ENCODE measurements at regions not wholly inside any gene's neighbourhood (a gene's known extent, or its start where the extent isn't known, plus 50 kb on each side); places are given as distances from the start of the nearest gene placed in this dataset.

DNA sequence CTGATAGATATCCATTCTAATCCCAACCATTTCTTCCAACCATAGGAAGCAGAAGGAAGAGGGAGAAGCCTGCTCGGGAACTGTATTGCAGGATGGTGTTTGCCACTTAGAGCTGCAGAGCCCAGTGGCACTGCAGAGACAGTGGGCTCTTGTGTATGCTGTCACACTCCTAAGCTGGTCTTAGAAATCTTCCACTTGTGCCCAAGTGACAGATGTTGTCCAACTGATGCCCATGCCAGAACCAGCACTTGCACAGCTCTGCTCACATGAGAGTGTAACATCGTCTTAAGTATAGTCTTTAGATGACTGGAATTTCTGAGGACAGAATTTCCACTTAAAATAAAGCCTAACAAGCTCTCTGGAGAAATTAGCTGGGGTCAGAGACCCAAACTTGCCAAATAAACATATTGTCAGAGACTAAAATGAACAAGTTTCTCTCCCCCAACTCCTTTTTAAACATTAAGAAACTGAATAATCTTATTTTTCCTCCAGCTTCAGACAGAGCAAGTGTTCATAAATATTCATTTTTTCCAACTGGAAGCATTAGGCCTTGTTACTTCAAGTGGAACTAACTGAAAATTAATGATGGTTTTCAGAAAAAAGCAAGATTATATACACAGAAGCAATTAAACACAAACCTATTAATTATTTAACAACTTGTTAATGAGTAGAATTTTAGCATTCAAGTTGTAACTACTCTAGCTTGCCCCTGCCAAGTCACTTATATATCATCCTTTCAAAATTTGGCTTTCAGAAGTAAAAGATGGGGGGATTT is 577.3 kb downstream of the AJAP1 start:
- no peak for DNase-seq (ENCODE audit: low spot score)

DNA sequence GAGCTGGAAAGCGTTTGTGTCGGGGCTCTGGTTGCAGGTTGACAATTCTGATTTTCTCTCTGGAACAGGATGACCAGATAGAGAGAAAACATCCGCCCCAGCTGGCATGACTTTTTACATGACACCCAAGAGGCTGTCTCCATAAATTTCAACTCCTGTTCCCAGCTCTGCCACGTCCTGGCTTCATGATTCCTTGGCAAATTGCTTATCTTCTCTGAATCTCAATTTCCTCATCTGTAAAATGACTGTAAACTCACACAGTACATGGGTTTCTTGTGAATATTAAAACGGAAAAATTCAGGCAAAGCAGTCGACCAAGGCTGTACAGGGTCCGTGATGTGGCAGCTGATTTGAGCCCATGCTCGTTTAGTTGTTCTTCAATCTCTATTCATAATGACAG is 572.7 kb downstream of the AJAP1 start:
- DNase-seq (ENCODE audit: low spot score): no peak

DNA sequence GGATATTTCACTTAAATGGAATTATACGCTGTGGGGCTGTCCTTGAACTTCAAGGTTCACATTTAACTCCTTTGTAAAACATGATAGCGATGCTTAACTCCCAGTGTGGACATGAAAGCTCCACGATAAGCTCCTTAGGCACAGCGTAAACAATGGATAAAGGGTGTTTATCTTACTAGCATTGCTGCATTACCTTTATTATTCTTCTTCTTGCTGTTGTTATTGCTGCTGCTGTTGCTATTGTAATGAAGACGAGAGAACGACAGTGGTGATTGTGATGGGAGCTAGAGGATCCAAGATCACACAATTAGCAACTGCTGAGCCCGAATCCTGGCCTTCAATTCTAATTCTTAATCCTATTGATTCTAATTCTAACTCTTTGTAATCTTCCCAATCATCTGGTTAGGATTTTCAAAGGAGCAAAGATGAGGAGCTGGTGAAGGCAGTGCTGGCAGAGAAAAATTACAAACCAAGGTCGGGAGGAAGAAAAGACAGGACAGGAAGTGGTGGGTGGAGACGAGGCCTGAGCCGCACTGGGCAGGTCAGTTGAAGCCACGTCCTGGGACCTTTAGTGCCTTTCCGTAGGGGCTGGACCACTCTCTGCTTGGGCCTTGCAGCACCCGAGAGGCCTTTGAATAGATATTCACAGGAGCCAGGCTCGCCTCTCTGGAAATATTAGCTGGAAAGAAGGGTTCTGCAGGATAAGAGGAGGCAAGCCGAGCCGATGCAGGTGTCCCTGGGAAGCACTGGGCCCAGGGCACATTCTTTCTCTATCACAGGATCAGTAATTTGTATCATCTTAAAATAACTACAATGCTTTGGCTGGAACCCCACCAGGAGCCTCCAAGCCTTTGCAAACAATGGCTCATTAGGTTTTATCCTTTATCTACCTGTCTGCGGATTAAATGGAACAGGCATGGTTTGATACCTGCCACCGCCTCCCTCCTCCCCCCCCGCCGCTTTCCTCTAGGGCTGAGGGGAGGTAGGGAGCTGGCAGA is 571.6 kb downstream of the AJAP1 start:
- DNase-seq (ENCODE audit: low spot score): no peak

DNA sequence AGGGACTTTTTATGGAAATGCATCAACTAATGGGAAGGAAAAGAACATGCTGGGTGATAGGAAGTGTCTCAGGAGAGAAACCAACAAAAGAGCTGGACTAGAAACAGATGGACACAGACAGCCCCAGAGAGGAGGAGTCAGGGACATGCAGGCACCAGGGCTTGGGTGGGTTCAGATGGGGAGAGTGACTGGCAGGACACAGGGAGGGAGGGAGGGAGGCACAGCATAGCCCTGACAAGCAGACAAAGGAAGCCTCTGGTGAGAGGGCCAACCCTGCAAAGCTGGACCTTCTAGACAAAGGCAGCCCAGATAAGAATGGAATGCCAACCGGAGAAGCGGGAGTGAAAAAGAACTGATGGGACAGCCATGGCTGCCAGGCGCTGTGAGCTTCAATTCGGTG is 568.8 kb downstream of the AJAP1 start:
- DNase-seq (ENCODE audit: low spot score): no peak

DNA sequence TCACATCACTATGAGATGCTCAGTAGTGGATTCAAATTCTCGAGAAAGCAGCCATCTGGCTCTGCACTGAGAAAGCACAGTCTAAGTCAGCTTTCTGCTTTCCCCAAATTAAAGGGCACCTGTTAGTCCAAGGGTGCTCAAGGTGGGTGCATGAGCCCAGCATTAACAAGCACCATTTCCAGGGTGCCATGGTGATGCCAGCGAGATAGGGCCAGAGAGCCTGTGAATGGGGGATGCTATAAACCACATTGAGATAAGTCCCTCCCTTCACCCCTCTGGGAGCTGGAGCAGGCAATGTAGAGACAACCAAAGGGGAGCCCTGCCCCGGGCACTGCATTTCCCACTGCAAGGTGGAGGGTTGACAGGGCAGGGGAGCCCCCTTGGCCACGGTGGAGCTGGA is 568.2 kb downstream of the AJAP1 start:
- no peak for DNase-seq (ENCODE audit: low spot score)

DNA sequence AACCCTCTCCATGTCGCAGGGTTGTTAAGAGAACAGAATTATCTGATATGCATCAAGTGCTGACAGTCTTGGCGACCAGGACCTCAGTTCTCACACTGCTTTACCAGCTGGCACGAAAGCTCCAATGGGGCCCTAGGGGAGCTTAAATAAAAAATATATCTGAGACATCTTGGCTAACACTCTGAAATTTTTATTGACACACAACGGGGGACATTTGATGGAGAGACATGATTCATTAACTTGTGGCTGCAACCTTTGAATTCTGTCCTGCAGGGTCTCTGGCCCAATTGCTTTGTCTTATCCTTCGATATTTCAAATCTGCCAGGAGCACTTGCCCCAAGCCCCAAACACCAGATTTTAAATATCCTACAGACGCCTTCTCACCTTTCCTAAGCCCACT is 567.0 kb downstream of the AJAP1 start:
- DNase-seq (ENCODE audit: low spot score): no peak

DNA sequence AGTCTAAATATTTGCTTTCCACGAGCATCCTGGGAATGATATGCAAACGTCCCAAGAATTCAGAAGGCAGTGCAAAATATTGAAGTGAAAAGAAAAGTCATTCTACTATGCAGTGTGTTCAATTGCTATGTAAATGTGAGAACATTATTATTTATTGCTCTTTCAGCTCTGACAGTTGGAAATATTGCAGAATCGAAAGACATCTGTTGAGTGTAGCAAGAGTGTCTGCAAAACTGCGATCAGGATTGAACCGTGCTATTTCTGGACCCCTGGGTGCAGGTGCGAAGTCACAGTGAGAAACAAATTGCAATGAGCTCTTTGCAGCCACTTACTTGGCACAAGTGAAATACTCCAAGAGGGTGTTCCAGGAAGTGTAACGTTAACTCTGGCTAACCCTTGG is 566.4 kb downstream of the AJAP1 start:
- no peak for DNase-seq (ENCODE audit: low spot score)

DNA sequence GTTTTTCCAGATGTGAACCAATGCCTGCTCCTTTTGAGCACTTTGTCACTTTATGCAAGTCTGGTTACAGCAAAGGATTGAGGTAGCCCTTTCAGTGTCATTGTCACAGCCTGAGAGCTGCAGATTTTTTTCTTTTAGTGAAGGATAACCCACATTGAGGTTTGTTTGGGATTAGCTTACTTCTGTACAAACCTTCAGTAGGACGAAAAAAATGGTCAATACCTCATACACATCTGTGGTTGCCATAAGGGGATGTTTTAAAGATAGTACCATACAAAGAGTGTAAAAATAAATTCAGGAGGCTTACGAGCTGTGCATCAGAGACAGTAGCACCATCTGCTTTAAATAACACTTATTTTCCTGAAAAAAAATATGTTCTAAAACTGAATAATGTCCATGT is 566.0 kb downstream of the AJAP1 start:
- no peak for DNase-seq (ENCODE audit: low spot score)

DNA sequence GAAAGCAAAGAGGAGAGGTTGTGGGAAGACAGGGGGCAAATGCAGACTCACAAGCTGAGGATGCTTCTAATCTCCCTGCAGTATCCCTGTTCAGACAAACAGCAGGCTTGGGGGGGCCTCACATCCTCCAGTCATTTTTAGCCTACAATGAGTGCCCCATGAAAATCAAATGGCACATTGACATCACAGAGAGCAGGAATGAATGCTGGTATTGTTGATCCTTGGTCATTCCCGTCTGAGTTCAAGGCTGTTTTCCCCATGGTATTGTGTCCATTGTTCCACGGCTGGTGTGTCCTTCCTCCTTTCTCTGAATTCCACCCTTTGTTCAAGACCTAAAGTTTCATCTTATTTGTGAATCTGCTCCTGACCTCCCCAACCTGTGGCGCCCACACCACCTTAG is 545.6 kb downstream of the AJAP1 start:
- DNase-seq (ENCODE audit: low spot score): no peak

DNA sequence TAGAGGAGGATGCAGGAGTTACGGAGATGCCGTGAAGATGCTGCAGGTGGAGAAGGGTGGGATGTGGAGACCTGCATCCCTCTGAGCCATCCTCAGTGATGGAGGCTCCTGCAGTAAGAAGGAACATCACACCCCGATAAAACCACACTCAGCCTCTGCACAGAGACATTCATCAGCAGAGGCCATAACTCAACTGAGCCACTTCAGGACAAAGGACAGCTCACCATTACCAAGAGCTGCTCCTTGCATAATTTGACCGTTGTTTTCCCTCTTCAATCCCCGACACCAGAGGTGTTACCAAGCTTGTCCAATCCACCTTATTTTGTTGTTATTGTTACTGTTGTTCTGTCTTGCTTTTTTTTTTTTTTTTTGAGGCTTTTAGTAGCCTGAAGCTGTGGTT is 543.9 kb downstream of the AJAP1 start:
- DNase-seq (ENCODE audit: low spot score): no peak

DNA sequence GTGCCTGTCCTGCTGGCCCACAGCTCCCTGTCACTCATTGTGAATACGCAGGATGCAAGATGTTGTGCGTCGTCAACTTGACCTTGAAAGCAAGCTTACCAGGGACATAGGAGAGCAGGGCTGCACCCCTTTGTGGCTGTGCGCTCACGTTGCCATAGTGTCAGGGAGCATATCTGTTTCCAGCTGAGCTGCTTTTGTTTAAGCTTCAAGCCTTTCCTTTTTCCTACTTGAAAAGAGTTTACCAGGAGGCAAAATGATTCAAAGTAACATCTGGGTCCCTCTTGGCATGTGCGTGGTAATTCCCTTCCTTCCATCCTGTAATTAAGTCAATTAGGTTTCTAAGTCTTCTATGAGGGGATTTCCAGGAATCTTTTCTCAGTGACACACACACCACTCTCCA is 537.1 kb downstream of the AJAP1 start:
- no peak for DNase-seq (ENCODE audit: low spot score)

DNA sequence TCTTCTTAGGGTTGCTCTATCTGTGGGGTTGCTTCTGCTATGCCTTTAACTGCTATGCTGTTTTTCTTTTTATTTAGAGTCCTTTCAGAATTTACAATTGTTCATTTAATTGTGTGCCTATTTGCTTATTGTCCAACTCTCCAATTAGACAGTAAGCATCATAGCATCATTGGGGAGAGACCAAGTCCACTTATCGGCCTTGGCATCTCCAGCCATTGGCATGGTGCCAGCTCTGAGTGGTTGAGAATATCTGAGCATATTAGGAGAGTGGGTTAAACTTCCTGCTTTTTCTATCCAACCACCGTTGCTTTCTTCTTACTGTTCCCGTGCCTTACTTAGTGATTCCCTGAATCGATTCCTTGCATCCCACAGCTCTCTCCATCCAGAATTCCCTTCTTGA is 535.0 kb downstream of the AJAP1 start:
- no peak for DNase-seq (ENCODE audit: low spot score)

DNA sequence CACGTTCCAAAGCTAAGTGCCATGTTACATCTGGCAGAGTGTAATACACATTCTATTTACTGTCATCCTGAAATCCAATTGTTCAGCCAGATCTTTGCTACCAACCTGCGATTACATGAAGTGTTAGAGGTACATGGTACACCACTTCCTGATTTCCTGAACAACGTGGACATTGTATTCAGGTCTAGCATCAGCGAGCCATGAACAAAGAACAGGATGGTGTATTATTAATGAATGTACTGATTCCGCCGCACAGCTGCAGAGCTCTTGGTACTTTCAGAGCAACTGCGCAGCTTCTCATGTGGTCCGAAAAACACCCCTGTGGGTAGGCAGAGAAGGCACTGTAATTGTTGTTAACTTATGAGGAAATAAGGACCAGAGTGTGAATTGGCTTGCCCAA is 511.4 kb downstream of the AJAP1 start:
- DNase-seq (ENCODE audit: low spot score): no peak

DNA sequence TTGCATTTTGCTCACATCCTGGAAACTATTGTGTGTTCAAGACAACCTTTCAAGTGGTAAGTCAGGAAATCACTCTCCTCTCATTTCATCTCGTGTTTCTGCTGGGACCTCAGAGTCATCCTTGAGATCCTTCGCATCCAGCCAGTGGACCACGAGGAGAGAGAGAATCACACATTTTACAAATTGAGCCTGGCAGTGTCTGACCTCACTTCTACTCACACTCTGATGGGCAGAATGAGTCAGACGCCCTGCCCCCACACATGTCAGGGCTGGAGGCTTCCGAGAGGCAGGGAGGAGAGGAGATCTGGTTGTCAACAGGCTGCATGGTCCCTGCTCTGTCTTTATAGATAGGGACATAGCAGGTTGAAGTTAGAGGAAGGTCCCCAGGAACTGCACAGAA is 509.7 kb downstream of the AJAP1 start:
- DNase-seq (ENCODE audit: low spot score): no peak

DNA sequence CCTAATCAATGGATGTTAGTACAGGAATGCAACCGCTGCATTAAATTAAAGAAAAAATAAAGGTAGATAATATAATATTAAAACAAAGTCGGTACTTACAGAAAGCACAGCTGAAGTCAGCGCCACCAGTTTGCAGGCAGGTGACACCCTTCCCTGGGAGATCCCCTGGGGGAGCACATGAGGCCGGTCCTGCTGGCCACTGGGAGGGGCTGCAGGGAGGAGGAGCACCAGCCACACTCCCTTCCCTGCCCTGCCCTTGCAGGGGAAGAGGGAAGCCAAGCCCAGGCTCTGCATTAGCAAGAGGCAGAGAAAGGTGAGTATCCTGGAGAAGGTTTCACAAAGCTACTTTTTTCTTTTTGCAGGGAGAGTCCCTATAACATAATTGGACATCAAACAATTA is 507.0 kb downstream of the AJAP1 start:
- no peak for DNase-seq (ENCODE audit: low spot score)

DNA sequence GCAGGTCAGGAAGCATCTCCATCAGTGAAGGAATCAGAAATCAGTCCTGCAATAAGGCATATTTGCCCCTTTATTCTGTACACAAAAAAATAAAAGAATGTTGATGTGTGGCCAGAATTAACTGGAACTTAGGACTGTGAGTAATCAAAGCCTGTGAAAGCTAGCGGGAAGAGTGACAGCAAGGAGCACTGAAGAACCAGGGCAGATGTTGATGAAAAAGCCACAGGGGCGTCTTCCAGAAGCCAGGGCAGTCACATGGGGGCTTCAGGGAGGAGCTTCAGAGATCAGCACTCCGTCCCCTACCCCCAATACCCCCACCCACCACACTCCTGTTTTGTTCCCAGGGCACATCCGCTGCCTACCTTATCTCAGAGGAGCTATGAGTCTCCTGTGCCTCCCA is 502.8 kb downstream of the AJAP1 start:
- no peak for DNase-seq (ENCODE audit: low spot score)

DNA sequence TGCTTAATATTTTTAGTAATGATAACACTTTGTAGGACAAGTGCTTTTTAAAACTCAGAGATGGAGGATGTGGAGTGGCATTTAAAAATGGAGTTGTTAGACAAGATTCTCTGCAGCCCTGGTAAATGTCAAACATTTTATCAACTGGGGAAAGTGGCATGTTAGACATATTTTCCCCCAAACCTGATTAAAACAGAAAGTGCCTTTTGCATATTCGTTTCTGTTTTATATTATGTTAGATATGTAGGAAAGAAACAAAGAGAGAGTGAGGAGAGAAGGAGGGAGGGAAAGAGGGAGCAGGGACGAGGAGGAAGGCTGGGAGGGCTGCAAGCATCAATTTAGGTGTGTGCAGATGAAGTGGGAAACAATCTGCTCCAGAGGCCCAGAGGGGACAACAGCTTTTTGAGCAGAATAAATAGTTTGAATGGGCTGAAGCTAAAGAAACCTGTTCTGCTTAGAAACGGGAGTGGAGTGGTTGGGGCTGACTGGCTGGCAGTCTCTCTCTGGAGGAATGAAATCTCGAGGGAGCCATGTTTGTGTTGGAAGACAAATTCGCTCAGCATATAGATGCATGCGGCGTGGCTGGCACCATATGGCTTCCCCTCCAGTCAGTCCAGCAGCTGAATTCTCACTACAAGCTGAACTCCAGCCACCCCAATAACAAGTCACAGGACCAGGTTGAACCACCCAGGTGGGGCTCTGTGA is 502.2 kb downstream of the AJAP1 start:
- no peak for DNase-seq (ENCODE audit: low spot score)

DNA sequence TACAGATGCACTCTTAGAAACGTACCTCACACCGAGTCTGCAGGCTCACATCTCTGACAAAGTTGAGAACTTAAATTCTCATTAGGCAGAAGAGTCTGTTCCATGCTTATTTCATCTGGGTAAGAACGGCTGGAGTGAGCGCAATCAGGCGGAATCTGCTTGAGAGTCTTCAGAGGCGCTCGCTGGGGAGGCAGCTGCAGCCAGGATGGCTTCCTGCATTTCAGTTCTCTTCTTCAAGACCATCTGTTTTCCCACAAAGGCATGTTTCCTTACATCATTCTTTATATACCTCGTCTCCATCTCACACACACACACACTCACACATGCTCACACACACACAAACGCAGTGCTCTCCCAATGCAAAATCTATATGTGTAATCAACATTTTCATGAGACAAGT is 497.1 kb downstream of the AJAP1 start:
- no peak for DNase-seq (ENCODE audit: low spot score)

DNA sequence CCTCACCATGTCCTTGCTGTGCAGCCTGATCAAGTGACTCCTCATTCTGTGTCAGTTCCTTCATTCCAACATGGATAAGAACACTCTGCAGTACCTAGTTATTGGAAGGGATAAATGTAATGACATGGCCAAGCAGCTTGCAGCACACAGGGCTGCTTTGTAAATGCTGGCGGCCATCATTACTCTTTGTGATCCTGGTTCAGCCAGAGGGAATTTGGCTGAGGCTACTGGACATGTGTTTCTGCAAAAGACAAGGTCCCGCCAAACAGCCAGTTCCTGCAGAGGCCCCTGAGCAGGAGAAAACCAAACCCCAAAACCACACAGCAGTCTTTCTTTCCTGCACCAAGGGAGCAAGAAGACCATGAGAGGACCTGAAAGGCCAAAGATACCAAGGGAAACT is 495.8 kb downstream of the AJAP1 start:
- no peak for DNase-seq (ENCODE audit: low spot score)

DNA sequence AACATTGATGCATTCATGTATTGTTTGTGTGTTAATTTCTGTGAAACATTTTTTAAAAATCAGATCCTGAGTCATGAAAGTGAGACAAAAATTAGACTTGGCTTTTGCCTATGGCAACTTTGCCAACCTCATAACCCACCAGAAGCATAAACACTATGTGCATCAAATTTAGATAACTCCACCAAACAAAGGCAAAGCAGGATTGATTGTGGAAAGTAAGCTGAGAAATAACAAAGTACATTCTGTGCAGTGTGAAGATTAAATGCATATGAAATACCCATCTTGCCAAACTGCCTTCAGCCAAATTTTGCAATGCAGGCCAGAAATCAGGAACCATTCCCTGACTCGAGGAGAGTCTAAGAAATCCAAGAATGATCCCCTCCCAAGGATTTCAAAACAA is 493.4 kb downstream of the AJAP1 start:
- DNase-seq (ENCODE audit: low spot score): no peak

DNA sequence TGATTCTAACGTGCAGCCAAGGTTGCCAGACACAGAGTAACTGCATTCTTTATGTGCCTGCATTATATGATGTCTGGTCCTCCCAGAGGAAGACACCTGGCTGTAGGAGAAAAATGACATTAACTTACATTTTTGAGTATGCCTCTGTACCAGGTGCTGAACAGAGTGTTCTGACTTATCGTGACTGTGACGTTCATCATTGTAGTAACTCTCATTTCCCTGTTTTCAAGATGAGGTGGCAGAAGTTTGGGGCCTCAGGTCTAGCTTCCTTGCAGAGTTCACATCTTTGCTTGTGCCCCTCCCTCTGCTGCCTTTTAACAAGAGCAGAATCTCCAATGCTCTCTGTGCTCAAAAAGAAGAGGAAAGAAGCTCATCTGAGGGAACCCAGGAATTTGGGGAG is 488.0 kb downstream of the AJAP1 start:
- DNase-seq (ENCODE audit: low spot score): no peak

DNA sequence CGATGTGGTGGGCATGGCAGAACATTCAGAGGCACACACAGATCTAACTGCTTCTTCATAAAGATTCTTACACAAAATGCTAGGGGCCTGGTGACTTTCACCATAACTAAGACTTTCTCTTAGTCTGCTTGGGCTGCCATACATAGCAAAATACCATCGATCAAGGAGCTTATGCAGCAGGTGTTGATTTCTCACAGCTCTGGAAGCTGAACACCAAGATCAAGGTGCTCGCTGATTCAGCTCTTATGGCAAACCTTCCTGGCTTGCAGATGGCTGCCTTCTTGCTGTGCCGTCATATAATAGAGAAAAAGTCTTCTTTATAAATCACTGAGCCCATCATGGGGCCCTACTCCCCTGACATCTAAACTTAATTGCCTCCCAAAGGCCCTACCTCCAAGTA is 487.3 kb downstream of the AJAP1 start:
- no peak for DNase-seq (ENCODE audit: low spot score)

DNA sequence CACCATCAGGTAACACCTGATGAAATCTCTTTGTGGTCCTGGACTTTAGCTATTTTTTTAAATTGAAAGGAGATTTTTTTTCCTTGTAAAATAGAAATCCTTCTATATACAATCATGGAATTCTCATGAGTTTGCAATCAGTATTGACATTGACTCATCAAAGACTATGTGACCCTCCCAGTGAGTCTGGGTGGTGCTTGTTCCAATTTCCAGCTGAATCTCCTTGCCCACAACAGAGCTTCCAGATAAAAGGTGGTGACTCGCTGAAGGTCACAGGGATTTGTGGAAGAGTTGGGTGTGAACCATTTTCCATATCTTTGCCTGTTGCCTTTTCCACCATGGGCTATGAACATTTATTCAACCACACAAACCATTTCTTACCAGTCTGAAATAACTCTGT is 486.6 kb downstream of the AJAP1 start:
- no peak for DNase-seq (ENCODE audit: low spot score)

Data from COLO829 (cell line).